Lower leg skin (tissue), 3 donors: ENCODE measurements at regions not wholly inside any gene's neighbourhood (a gene's known extent, or its start where the extent isn't known, plus 50 kb on each side); places are given as distances from the start of the nearest gene placed in this dataset.

Source experiments
- CTCF ChIP-seq, 3 donors: fragments of 450-650 bp; IDR thresholded peaks; one replicate each; pipeline ENCODE4 v1.5.1; 2016; ENCODE audit warnings: antibody characterized with exemption in 3 of 3, mild to moderate bottlenecking in 3 of 3, moderate library complexity in 2 of 3
- POLR2A ChIP-seq, 2 donors: fragments of 450-650 bp; IDR thresholded peaks; one replicate each; pipeline ENCODE4 v1.6.1; 2016 to 2017; ENCODE audit warnings: antibody characterized with exemption in 2 of 2, mild to moderate bottlenecking in 1 of 2, moderate library complexity in 1 of 2

DNA sequence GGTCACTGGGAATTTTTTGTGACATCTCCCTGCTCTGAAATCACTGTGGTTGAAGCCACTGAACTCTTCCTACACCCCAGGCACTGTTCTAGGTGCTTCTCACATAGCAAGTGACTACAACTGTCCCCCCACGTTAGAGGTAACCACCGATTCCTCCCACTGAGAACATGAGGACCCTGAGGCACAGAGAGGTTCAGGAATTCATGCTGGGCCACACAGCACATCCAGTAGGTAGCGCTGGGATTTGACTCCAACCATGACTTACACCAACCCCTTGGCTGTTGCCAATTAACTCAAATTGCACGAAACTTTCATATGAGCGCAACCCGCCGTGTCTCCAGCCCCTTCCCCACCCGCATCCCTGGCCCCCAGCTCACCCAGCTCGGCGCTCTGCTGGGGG, 105.2 kb downstream of the RFLNA start:
- TF ChIP-seq CTCF (IDR thresholded peaks at IDR 0.05) (no peak), POLR2A (IDR thresholded peaks at IDR 0.05) (no peak)
